DMS53 (cell line): ENCODE measurements at regions not wholly inside any gene's neighbourhood (a gene's known extent, or its start where the extent isn't known, plus 50 kb on each side); places are given as distances from the start of the nearest gene placed in this dataset.
A peak's percentile ranks its signal among the peaks of the same experiment; 100 is the strongest.

Experiments used
- DNase-seq: peaks from one replicate; lab custom pipeline; 2025; lab: John Stamatoyannopoulos, UW

DNA sequence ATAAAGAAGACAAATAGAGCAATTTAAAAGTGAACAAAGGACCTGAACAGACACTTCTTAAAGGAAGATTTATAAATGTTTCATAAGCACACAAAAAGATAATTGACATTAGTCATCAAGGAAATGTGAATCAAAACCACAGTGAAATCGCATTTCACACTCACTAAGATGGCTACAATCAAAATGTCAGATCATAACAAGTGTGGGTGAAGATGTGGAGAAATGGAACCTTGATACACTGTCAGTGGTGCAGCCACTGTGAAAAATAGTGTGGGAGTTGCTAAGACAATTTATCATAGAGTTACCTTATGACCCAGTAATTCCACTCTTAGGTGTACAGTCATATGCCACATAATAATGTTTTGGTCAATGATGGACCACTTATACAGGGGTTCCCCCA, 54.5 kb upstream of the HTR4 start:
- DNase-seq: no peak

DNA sequence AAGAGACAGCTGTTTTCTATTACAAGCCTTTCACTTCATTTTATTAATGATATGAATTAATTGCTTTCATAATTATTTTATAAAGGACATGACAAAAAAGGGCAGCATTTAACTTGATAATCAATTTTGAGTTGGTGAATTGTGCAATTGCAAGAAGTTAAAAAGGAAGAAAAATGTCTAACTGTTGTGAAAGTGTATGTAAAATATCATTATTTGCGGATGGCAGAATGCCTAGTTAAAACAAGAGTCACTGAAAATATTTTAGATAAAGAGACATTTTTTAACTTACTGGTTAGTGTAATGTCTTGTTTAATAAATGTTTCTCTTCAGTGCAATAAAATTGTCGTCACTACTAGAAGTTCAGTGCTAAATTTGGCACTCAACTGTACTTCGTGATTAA, 57.6 kb upstream of the HTR4 start:
- DNase-seq: no peak

GRCh38 chr5:148713735-148714508, 59.6 kb upstream of the HTR4 start:
- DNase-seq: no peak

- no peak for DNase-seq
Measured at GRCh38 chr5:148716716-148717115, 62.4 kb upstream of the HTR4 start.

DNA sequence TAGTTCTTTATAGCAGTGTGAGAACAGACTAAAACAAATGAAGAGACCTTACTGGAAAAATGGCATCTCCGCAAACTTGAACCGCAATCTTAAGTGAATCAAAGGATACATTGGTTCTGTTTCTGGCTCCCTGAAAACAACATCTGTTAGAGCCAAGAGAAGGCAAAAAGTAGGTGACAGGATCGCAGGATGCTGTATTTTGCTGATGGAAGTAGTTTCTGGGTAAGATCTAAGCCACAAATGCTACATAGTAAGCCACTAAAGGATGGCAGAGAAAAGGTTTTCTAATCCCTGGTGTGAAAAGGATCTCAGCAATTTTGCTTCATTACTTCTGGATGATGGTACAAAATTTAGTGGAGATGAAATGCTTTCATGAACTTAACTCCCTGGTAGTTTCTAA, 63.3 kb upstream of the HTR4 start:
- DNase-seq: no peak

- DNase-seq: no peak
Measured at GRCh38 chr5:148719605-148720004, 65.3 kb upstream of the HTR4 start.

- no peak for DNase-seq
Measured at GRCh38 chr5:148720257-148720656, 65.9 kb upstream of the HTR4 start.

DNA sequence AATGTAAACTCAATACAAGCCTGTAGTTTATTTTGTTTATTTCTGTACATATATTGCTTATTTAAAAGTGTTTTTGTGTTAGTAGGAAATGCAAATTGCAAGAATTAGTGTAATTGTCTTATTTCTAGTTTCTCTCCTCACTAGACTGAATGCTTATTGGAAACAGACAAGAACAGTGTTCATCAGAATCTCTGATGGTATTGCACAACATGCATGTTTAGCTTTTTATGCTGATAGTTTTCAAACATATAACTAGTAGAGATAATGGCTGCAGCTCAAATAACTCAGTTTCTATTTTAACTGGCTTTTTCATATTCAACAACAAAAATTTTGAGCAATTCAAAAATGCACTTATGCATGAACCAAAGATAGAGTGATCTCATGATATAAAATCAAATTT, 68.8 kb upstream of the HTR4 start:
- DNase-seq: no peak

- peak; percentile 75 for DNase-seq
Measured at GRCh38 chr5:148725675-148726074, 71.3 kb upstream of the HTR4 start.

- DNase-seq: peak; percentile 37
Measured at GRCh38 chr5:148729182-148729581, 74.9 kb upstream of the HTR4 start.

DNA sequence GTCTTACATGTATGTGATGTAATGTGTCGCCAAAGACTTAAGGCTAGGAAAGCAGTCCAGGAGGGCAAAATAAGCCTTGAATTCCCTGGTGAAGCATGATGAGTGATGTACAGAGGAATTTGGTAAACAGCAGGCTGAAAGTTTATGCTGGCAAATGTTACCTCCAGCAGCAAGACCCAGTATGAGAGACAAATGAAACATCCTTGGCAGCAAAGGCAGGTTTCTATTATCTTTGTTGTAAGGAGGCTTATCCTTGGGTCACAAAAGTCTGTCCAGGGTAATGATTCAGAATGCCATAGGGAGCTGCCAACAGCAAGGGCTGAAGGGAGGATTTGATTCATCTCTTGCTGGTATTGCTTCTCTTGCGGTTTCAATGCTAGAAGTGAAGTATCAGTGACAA, 75.9 kb upstream of the HTR4 start:
- DNase-seq: no peak

DNA sequence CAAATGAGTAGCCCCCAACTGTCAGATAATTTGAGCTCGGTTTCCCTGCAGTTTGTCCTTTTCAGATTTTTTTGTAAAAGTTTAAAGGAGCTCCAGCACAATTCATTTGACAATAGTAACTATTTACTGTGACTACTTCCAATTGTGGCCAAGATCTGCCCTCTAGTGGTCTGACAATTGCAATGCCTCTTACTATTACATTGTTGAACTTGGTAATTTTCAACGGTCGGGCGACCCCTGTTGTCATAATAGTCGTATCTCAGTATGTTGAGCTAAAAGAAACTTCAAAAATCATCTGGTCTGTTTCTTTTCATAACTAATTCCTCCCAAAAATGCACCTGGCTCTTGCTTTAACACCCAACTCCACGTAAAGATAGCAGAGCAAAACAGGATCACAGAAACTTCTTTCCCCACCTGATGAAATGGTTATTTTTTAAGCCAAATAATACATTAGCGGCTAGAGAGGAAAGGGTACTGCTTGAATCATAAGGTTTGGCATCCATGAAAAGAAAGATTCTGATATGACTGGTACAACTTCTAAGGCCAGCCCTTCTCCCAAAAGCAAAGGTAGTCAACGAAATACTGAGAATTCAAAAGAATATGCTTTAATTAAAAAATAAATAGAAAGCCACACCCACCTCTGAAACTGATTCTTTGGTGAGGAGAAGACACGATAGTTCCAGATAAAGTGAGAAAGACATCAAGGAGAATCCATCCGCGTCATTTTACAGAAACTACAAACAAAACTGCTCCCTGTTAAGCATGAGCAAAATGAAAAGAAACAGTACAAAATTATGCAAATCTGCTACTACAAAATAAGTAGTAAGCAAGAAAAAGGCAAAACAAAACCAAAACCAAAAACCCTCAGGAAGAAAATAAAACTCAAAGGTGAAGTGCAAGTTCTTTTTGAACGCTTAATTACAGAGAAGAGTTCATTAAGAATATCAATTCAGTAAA, 76.9 kb upstream of the HTR4 start:
- DNase-seq: peak; percentile 92

DNA sequence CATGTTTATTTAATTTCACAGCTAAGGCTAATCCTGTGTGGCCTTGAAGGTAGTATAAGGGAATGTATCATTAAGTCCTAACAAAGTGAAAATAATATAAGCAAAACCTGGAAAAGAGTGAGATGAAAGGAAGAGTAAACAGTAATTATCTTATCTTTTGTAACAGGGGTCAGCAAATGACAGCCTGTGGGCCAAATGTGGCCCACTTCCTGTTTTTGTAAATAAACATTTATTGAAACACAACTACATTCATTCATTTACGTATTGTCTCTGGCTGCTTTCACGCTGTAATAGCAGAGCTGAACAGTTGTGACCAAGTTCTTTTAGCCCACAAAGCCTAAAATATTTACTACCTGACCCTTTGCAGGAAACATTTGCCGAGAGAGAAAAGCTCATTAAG, 78.4 kb upstream of the HTR4 start:
- no peak for DNase-seq

DNA sequence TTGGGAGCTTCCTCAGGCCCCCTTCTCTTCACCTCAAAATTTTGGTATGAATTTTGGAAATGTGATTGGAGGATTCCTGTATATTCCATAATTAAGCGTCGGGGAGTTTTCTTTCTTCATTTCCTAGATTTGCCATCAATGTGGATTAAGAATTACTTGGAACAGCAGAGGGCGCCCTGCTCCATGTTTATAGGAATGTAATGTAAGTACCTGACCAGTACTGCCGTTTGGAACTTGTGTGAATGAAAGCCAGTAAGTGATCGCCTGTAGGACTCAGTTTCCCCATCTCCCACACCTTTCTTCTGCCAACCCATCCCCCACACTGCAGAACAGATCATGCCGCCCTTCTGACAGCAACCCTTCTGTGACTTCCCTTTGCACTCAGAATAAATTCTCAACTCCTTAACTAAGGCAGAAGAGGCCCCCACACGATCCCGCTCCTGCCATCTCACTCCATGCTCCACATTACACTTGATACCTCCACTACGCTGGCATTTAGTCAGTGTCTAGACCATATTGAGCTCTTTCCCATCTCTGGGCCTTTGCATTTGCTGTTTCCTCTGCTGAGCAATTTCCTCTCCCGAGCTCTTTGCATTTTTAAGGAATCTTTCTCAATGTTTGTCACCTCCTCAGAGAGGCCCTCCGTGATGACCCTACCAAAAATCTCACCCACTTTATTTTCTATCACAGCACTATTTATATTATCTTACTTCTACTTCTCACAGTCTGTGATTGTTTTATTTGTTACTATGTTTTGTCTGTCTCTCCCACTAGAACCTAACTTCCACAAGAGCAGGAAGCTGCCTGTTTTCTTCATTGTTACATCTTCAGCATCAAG, 79.5 kb upstream of the HTR4 start:
- peak; percentile 91 for DNase-seq

GRCh38 chr5:148734518-148734917, 80.2 kb upstream of the HTR4 start:
- no peak for DNase-seq

DNA sequence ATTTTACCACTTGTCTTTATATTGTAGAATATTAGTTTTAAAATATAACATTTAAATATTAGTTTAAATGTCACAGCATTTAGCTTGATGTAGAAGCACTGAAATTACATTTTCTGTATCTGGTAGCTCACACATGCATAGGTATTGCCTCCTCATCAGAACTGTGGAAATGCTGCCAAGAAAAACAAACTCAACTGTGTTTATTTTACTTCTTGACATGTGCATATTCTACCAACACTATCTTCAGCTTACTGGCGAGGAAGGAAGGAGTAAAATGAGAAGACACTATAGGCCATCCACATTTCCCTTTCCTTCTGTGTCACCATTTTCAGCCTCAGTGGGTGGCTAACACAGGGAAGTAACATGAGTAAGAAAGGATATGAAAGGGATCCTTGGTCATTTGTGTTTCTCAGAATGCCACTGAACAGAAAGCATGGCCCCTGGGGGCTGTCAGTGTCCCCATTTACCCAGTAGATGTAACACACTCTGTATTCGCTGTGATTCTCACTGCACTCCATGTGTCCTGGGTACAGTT, 81.0 kb upstream of the HTR4 start:
- DNase-seq: peak; percentile 44

DNA sequence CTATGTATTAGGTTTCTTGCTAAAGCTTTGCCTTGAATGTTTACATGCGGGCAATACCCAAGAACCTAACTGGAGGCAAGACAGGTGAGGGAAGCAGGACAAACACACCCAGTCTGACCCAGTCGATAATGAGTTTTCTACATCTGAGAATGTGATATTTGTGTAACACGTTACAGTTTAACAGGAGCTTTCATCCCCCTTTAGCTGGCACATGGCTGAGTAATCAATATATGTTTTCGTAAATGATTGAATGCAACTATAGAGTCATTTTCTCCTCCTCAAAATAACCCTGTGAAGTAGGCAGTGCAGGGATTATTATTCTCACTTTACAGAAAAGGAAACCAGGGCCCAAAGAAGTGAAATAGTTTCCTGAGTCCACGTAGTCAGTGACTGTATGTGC, 84.7 kb upstream of the HTR4 start:
- DNase-seq: no peak

DNA sequence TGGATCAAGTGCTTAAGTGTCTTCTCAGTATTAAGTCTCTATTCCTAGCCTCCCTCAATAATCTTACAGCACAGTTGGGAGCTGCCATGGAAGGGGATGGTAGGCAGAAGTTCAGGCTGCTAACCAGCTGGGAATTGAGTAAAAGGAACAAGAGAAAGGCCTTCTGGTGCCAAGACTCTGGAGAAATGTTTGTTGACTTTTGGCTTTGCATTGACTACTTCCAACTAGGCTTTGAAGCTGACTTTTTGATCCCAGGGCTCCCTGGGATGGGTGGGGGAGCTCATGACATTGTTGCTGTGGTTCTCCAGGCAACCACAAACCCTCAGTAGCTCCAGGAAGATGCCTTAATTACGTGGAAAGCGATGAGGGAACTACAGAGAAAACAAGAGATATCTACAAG, 85.2 kb upstream of the HTR4 start:
- no peak for DNase-seq

DNA sequence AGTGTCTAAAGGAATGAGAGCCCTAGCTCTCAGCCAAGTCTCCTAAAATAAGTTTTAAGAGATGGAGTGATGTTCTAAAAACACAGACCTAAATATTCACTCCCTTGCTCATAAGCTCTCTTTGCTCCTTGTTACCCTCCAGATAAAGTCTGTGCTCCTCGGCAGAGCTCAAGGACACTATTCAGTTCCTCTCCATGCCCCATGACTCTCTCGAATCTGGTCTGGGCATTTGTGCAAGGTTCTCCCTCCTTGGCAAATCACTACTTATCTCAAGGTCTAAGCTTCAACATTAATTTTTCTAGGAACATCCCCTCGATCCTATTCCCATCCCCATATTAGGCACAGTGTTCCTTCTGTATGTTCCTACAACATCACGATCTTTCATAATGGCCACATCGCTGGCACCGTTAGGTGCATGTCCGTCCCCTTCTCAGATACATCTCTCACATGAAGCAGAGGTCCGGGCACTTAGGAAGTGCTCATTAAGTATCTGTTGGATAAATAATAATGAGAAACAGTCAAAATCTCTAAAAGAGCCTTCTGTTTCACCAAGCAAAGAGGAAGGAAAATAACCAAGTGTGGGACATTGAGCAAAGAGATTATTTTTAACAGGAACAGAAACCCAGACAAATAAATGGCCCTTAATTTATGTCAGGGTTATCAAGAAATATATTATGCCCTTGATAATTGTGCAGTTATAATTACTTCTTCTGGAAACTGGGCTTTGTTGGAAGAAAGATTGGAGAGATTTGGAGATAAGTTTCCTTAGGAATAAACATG, 85.9 kb upstream of the HTR4 start:
- DNase-seq: no peak

GRCh38 chr5:148740966-148741742, 85.3 kb upstream of the ADRB2 start:
- DNase-seq: peak; percentile 72
